CMK (cell line): ENCODE measurements at regions not wholly inside any gene's neighbourhood (a gene's known extent, or its start where the extent isn't known, plus 50 kb on each side); places are given as distances from the start of the nearest gene placed in this dataset.
A peak's percentile ranks its signal among the peaks of the same experiment; 100 is the strongest.
"Not testable (repeated sequence)": the region's sequence is repeated elsewhere in the genome, so short reads cannot be mapped to it uniquely, and the experiment has no call there.

ENCODE experiments used
- DNase-seq: peaks from one replicate; pipeline ENCODE4 v3.0.0-alpha.2; 2010; ENCODE audit warnings: low read depth

DNA sequence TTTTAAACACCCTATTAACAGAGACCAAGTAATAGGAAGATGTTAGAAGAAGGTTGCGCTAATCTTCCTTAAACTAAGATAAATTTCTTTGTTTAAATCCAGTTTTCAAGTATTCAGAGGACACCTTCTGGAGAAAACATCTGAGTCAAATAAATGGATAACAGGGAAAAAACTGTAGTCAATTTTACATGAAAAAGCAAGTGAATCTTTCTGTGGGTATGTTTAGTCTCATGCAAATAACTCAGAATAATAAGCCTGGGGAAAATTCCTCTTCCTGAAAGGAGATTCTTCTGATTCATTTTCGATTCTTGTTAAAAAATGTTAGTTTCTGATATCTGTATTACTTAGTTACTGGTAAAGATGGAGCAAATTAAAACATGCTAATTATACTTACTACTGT is 145.5 kb downstream of the CTH start:
- DNase-seq, result no peak

DNA sequence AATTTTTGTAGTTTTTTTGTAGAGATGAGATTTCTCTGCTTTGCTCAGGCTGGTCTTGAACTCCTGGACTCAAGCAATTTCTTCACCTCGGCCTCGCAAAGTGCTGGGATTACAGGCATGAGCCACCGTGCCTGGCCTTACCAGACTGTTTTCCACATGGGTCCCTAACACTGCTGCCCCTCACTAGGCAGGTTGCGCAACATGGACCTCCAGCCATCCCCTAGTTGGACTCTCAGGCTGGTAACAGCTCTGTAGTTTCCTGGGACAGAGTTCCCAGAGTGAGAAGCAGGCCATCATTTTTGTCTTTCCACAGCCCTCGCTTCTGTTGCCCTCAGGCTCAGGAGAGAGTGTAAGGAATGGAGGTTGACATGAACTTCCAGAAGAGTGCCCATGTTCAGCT is 156.1 kb downstream of the CTH start:
- DNase-seq, result no peak

DNA sequence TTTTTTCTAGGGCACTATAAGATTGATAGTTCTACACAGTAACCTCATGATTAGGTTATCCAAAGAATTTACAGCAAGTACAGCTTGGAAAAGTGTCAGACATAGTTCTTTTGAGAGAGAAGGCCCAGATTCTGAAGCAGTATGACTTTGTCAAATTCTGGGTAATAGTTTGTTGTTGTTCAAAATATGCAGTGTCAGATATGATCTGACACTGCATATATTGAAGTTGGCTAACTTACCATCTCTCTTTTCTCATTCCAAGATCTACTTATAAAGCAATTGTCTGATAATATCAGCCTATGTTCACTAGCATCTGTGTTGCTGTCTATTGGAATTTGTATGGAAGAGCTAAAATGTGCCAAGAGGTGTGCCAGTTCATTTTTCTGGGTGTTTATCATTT is 160.1 kb downstream of the CTH start:
- DNase-seq, result no peak

DNA sequence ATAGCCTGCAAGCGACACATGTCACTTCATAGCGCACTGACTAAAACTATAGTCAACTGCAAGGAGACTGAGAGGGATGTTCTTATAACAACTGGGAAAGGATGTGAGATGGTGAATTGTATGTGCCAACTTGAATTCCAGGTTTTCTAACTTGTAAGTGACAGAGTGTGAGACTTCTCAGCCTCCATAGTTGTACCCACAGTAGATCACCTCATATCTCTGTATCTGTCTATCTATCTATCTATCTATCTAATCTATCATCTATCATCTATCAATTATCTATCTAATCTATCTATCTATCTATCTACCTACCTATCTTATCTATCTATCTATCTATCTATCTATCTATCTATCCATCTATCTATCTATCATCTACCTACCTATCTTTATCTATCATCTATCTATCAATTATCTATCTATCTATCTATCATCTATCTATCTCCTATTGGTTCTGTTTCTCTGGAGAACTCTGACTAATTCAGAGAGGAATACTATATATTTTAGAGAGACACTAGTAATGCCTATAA is 162.3 kb downstream of the CTH start:
- no peak for DNase-seq

DNA sequence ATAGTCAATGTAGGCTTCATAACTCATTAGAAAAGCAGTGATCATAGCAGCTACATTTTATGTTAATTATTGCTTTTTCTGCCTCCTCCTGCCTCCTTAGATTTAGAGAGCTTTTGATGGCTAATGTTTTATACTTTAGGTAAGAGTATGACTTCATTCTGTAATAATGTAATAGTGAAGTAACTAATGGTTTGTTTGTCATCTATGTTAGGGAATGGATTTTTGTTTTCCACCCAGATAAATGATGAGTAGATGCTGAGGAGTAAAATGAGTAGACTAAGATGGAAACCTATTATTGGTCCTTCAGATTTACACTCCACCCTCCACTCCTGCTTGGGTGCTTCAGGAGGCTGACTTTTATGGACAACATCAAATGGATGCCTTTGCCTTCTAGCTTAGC is 170.6 kb downstream of the CTH start:
- DNase-seq, result no peak

DNA sequence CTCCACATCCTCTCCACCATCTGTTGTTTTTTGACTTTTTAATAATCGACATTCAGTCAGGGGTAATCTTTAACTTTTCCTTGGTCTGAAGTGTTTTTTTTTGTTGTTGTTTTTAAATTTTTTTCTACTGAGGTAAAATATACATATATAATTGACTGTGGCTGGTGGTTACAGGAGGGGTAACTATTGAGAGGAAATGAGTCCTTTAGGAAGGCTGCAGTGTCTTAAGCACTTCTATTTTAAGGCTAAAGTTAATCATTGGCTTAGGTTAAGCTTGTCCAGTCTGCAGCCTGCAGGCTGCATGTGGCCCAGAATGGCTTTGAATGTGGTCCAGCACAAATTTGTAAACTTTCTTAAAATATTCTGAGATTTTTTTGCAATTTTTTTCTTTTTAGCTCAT is 172.5 kb downstream of the CTH start:
- DNase-seq, result no peak

DNA sequence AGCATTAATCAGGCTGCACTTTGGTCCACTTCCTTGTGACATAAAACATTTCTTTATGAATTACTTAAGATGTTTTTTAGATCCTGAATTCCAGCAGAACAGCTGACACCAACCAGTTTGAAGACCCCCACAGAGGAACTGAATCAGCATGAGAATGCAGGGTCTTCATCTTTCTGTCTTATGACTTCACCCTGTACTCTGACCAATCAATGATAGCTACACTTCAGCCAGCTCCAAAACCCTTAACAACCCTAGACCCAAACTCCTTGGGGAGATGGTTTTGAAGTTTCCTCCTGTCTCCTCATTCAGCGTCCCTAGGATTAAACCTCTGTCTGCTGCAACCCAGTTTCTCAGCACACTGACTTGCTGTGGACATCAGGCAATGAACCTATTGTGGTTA is 175.0 kb downstream of the CTH start:
- no peak for DNase-seq

DNA sequence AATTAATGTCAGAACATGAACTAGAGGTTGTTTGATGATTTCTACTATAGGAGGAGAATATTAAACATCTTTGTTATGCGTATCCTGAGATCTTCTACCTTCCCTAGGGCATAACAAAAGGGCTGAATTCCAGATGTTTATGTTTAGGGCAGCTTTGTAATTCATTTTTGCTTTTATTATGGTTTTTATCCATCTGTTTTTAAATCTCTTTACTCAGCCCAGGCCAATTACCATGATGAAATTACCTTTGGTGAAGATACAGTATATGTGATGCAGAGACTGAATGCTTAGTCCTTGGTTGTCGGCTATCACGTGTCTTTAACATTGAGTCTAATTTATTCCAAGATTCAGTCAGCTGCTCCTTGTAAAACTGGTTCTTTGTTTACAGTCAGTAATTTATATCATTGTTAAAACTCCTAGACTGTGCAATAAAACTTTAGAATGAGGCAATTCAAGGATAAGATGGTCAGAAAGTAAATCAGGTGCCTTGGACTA is 176.9 kb downstream of the CTH start:
- no peak for DNase-seq

DNA sequence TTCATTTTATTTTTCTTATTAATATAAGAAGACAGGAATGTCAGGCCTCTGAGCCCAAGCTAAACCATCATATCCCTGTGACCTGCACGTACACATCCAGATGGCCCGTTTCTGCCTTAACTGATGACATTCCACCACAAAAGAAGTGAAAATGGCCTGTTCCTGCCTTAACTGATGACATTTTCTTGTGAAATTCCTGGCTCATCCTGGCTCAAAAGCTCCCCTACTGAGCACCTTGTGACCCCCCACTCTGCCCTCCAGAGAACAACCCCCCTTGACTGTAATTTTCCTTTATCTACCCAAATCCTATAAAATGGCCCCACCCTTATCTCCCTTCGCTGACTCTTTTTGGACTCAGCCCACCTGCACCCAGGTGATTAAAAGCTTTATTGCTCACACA is 182.5 kb downstream of the CTH start:
- not testable (repeated sequence) for DNase-seq

DNA sequence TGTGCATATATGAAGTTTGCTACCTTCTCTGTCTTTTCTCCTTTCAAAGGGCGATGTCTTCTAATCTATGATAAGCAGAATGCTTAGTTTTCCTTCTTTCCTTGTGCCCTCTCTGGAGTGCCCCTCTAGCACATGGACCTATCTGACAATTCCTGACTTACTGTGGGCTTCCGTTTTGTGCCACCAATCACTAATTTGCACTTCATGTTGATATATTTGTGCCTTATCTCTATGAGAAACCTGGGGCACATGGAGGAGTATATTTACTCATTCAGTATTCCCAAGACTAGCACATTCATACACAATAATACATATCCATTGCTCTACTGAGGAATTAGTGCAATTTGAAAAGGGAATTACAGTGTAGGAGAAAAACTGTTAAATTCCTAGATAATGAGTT is 197.7 kb downstream of the CTH start:
- peak; percentile 70 for DNase-seq

DNA sequence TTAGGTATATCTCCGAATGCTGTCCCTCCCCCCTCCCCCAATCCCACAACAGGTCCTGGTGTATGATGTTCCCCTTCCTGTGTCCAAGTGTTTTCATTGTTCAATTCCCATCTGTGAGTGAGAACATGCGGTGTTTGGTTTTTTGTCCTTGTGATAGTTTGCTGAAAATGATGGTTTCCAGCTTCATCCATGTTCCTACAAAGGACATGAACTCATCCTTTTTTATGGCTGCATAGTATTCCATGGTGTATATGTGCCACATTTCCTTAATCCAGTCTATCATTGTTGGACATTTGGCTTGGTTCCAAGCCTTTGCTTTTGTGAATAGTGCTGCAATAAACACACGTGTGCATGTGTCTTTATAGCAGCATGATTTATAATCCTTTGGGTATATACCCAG is 199.1 kb downstream of the CTH start:
- DNase-seq, result not testable (repeated sequence)

DNA sequence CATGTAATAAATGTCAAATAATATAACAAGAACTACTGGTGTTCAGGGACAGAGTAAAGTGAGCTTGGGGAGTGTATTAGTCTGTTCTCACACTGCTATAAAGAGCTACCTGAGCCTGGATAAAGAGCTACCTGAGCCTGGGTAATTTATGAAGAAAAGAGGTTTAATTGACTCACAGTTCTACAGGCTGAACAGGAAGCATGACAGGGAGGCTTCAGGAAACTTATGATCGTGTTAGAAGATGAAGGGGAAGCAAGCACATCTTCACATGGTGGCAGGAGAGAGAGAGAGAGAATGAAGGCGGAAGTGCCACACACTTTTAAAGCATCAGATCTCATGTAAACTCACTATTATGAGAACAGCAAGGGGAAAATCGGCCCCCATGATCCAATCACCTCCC is 205.9 kb downstream of the CTH start:
- no peak for DNase-seq

DNA sequence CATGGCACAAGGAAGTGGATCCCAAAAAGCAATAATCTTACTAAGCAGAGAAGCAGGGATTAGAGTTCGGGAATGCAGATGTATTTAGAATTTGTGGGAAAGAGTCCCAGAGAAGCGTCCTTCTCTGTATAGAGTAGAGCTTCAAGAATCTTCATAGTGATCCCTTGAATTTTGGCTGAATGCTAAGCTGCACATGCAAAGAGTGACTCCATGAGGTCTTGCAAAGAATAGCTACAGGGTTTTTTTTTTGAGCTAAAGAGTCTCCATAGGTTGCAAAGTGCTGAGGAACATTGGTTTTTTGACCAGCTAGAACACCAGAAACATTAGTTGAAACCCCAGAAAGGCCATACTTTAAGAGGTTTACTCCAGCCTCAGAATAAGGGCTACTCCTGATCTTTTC is 206.7 kb downstream of the CTH start:
- no peak for DNase-seq

DNA sequence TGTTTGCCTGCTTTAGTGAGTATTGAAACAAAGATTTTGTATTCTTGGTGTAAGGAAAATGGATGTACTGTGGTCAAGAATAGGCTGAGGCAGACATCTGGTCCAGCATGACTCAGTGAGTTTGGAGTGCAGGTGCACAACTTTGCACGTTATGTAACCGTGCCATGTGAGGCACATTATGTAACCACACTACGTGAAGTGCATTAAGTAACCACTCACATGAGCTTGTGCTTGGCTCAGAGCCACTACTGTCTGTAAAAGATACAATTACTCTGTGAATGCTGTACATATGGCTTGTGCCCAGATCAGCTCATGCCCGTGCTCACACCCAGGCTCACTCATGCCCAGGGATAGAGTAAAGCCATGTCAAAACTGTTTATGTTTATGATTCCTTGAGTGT is 216.8 kb downstream of the CTH start:
- no peak for DNase-seq

DNA sequence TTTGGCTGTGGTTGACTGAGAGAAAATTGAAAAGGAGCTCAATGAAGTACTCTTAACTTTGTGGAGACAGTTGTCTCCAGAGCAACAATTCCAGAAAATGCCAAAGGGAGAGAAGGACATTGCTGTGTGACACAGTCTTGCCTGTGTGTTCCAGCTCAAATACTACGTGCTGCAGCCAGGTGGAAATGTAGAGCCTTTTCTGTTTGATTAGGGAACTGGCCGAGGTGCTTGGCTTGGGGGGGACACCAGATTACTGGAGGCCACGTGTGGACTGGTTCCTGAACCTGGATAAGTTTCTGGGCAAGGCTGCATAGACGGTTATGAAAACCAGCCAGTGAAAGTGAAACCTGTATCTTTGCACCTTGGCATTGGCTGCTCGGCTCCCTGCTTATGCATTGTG is 217.9 kb downstream of the CTH start:
- no peak for DNase-seq

DNA sequence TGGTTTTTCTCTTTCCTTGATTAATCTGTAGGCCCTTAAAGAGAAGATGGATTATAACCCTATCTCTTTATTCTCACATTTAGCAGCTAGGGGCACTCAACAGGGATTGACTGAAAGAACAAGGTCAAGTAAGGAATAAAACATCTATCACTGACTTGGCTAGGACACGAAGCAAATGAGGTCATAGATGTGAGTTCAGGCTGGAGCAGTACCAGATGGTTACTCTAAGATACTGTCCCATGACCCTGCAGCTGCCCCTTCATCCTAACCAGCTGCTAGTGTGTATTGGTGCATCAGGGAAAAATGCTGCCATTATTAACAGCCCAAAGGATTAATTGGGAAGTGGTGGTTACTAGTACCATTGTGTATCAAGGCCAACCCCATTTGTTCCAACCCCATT is 221.9 kb downstream of the CTH start:
- DNase-seq, result no peak

DNA sequence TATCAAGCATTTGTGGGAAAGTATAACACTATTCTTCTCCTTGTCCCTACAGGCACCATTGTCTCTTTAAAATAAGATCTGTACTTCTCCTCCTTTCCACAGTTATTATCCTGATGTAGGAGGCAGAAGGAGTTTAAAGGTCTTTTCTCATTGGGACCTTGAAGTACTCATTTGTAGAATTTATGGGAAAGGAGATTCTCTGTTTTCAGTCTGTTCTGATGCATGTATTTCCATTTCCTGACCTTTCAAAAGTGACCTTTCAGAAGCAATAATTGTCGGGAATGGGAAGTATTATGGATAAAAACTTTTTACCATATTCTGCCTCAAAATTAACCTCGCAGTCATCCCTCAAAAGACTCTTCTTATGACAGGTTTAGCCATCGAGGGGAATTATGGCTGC is 224.8 kb downstream of the CTH start:
- no peak for DNase-seq

DNA sequence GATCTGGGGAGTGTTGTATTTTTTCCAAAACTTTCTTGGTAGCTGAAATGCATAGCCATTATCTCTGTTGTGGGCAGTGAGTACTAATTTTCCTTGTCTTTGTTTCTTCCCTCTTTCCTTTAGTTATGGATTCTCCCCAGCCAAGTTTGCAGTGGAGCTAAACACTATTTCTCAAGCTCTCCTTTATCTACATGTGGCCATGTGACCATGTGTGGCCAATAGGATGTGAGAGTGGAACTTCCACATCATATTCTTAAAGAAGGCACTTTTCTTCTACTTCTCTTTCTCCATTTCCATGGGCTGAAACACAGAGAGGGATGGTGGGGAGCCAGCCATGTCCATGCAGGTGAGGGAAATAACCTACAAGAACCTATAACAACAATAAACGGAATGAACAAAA is 230.8 kb downstream of the CTH start:
- DNase-seq, result no peak

DNA sequence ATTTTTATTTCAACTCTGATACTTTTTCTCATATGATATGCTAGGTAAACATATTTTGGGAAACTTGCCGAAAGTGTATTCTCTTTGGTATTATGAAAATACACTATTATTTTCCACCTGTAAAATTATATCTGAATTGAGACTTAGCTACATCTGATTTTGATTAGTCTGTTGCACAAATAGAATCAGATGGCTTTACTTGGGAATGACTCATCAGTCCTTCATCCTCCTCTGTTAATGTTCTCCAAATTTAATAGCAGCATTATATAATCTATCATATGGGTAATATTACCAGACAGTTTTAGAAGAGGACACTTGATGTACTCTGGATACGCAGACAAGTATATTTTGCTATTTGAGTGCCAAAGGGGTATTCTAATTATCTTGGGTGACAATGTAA is 245.3 kb downstream of the CTH start:
- no peak for DNase-seq

DNA sequence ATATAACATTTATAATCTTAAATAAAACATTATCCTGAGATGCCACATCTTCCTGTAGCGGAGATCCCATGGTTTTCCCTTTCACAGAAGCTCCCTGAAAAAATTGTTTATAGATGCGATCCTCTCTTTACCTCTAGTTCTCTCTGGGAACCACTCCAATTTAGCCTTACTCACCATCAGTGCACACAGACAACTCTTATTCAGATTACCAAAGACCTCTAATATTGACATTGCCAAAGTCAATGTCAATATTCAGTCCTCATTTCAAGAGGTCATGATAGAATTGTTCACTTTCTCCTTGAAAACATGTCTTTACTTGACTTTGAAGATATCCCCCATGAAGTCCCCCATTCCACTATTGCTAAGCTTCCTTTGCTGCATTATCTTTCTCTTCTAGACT is 248.8 kb downstream of the CTH start:
- no peak for DNase-seq

DNA sequence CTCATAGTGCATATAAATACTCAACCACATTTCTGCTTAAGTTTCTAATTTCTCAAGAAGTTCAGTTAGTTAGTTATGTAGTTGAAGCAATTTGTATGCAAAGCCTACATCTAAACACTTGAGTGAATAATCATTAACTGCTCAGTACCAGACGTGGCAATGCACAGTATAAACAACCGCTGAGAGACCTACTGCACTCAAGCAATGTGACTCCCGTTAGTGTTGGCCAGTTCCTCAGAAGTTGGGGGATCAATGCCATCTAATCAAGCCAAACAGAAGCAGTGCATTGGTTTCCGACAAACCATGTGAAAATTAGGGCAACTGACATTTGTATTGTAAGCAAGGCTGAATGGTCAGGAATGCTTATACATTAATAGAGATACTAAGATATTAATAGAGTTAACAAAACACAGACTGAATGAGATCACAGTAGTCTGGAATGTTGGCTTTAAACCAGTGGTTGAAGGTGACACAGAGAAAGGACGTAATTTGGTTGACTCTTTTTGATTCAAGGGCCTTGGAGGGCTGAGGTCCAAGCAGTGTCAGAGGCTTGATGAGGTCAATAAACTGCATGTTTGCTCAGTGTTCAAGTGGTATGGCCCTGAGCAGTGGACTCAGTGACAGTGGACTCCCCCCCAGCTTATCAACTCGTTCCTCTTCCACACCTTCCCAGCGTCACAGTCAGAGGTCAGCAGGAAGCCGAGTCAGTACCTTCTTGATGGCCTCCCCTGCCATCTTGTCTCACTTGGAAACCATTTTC is 255.5 kb downstream of the CTH start:
- DNase-seq, result no peak

DNA sequence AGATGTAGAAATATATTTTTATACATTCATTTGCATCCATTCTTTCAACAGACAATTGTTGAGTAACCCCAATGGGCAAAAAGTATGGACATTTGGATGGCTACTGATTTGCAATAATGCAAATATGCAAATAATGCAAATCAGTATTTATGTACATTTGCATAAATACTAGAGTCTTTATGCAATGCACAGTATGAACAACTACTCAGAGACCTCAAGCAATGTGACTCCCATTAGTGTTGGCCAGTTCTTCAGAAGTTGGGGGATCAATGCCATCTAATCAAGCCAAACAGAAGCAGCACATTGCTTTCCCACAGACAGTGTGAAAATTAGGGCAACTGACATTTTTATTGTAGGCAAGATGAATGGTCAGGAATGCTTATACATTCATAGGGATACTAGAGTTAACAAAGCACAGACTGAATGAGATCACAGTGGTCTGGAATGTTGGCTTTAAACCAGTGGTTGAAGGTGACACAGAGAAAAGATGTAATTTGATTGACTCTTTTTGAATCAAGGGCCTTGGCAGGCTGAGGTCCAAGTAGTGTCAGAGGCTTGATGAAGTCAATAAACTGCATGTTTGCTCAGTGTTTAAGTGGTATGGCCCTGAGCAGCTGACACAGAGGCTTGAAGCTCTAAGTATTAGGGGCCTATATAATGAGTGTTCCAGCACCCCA is 256.6 kb downstream of the CTH start:
- DNase-seq, result no peak

DNA sequence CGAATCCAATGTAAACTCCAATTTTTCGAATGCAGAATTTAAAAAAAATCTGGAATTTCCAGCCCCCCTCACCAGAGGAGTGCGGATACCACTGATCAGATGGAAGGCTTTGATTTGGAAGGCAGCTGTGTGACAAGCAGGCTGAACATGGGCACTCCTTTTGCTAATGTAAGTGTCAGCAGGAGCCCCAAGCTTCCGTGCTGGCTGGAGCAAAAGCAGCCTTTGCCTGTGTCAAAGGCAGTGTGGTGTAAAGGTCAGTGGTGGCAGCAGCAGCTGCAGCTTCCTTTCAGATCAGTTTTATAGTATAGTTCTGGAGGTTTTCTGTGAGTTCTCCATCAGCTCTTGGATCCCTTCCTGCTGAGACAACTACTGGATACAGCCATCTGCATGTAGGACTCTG is 259.9 kb downstream of the CTH start:
- DNase-seq, result no peak

DNA sequence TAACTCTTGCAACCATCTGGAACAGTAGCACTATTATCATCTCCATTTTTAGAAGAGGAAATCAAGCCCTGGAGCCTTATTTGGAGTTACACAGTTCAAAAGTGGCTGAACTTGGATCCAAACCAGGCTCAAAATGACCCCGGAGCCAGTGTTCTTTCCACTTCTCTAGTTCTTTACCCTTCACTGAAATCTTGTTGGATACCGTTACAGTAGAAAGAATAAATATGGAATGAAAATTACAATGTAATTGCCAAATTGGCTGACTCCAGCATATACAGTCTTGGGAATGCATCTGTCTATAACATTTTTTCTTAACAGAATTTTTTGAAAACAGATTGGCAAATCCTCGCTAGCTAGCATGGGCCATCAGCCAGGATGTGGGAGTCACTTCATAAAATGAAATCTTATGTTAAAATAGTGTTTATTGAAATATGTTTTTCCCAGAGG is 261.4 kb downstream of the CTH start:
- DNase-seq, result no peak
